ENCODE measurements at regions not wholly inside any gene's neighbourhood (a gene's known extent, or its start where the extent isn't known, plus 50 kb on each side); places are given as distances from the start of the nearest gene placed in this dataset.
"Not testable (repeated sequence)": the region's sequence is repeated elsewhere in the genome, so short reads cannot be mapped to it uniquely, and the experiment has no call there.

DNA sequence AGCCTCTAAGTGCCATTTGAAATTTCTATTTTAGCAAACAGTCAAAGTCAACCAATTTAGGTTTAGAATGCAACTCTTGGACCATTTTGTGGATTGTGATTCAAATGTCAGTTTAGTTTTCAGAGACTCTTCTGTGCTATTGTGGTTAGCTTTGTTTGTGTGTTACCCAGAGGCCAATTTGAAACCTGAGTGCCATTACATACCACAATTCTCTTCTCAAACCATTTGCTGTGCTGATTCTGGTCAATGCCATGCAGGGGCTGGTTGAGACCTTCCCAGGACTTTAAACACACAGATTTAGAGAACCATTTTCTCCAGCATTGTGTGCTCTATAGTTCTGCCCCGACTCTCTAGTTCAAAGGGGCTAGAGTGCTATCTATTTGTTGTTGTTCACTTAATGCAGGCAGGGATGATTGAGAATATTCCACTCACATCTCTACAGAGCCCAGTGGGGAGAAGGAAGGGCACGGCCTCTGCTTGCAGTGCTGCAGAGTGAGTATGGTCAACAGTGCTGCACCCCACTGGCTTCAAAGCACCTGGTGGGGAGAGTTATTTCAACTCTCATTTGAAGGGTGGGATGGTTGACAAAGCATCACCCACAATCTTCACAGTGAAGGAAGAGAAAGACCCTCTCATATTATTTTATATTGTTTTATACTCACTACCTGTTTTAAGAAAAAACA is 738.2 kb downstream of the COL12A1 start:
- Histone ChIP-seq H3K27me3 (no peaks in the 10 kb centered on the region), H3K4me3 (no peak overlapping the region), H3K9ac (no peak overlapping the region), H3K36me3 (no peaks in the 10 kb centered on the region), H4K20me1 (no peaks in the 10 kb centered on the region), H3K4me1 (no peaks in the 10 kb centered on the region), H3K9me3 (no peaks in the 10 kb centered on the region), H3K4me2 (no peak overlapping the region), H3K27ac (no peak overlapping the region)
- TF ChIP-seq Cebpa-rat (IDR thresholded peaks at IDR 0.05) = no peak

DNA sequence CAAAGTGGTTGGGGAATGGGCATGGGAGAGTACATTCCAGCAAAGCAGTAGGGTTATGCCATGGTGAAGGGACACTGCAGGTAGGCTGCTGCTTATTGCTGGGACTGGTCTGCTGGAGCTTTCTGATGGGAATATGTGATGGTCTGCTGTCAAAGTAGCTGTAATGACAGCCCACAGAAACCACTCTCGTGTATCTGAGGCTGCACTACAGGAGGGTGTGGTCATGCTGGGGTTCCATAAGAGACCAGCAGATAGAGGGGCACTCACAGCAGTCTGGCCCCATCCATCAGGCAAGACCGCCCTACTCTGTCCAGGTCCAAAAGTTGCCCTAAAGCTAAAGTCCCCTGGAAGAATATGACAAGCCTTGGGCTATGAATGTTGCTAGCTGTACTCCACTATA is 739.3 kb downstream of the COL12A1 start:
- Histone ChIP-seq H3K4me3 (no peak overlapping the region), H3K4me1 (no peaks in the 10 kb centered on the region), H3K36me3 (no peaks in the 10 kb centered on the region), H3K4me2 (no peak overlapping the region), H3K9ac (no peak overlapping the region), H3K27ac (no peak overlapping the region), H3K9me3 (no peaks in the 10 kb centered on the region), H3K27me3 (no peaks in the 10 kb centered on the region), H4K20me1 (no peaks in the 10 kb centered on the region)
- no peak for TF ChIP-seq Cebpa-rat (IDR thresholded peaks at IDR 0.05)

- Histone ChIP-seq H3K4me2 (no peak overlapping the region), H3K9ac (no peak overlapping the region), H3K4me3 (no peak overlapping the region), H3K27me3 (no peaks in the 10 kb centered on the region), H4K20me1 (no peaks in the 10 kb centered on the region), H3K9me3 (no peaks in the 10 kb centered on the region), H3K4me1 (no peaks in the 10 kb centered on the region), H3K27ac (no peak overlapping the region), H3K36me3 (no peaks in the 10 kb centered on the region)
- no peak for TF ChIP-seq Cebpa-rat (IDR thresholded peaks at IDR 0.05)
Observed at GRCh38 chr6:74459260-74459659, 746.6 kb downstream of the COL12A1 start.

DNA sequence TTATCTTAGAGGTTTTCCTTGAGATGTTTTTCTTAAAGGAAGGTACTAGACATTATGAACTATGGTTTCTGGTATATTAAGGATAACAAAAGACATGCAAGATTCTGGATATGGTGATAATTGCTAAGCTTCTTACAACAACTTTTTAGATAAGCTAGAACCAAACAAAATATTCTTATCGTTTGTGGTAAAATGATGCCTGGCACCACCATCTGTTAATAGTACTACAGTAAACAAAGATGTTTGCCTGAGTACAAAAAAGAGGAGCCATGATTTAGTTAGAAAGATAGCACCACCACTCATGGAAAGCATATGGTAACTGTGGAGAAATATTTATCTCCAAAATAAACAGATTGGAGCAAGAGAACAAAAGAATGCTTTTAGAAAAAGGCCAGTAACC is 747.3 kb downstream of the COL12A1 start:
- Histone ChIP-seq H3K4me2 (no peak overlapping the region), H3K9me3 (no peaks in the 10 kb centered on the region), H3K4me1 (no peaks in the 10 kb centered on the region), H4K20me1 (no peaks in the 10 kb centered on the region), H3K27ac (no peak overlapping the region), H3K9ac (no peak overlapping the region), H3K4me3 (no peak overlapping the region), H3K36me3 (no peaks in the 10 kb centered on the region), H3K27me3 (no peaks in the 10 kb centered on the region)
- TF ChIP-seq Cebpa-rat (IDR thresholded peaks at IDR 0.05) = no peak

- no peaks in the 10 kb centered on the region for H3K36me3 ChIP-seq
- H3K27me3 ChIP-seq = no peaks in the 10 kb centered on the region
- no peaks in the 10 kb centered on the region for H3K4me1 ChIP-seq
- H4K20me1 ChIP-seq = no peaks in the 10 kb centered on the region
- no peak overlapping the region for H3K4me3 ChIP-seq
- no peak overlapping the region for H3K9ac ChIP-seq
- no peak for TF ChIP-seq Cebpa-rat (IDR thresholded peaks at IDR 0.05)
- H3K4me2 ChIP-seq = no peak overlapping the region
- H3K27ac ChIP-seq = no peak overlapping the region
- H3K9me3 ChIP-seq = no peaks in the 10 kb centered on the region
Observed at GRCh38 chr6:74455786-74456185, 750.1 kb downstream of the COL12A1 start.

- Histone ChIP-seq H3K4me3 (no peak overlapping the region), H3K36me3 (no peaks in the 10 kb centered on the region), H3K4me1 (no peaks in the 10 kb centered on the region), H3K9me3 (no peaks in the 10 kb centered on the region), H3K27me3 (no peaks in the 10 kb centered on the region), H3K27ac (no peak overlapping the region), H3K9ac (no peak overlapping the region), H4K20me1 (no peaks in the 10 kb centered on the region), H3K4me2 (no peak overlapping the region)
- TF ChIP-seq Cebpa-rat (IDR thresholded peaks at IDR 0.05) = no peak
Observed at GRCh38 chr6:74451953-74452352, 753.9 kb downstream of the COL12A1 start.

DNA sequence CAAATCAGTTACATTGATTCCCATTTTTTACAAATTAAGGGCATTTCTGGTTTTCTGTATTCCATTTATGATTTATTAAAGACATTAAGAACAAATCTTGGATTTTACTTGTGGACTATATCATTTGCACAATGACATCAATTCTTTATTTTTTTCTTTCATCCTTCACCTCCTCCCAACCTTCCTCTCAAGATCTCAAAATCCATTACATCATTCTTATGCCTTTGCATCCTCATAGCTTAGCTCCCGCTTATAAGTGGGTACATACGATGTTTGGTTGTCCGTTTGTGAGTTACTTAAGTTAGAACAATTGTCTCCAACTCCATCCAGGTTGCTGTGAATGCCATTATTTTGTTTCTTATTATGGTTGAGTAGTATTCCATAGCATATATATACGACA is 752.8 kb downstream of the CD109 start:
- Histone ChIP-seq H3K4me2 (no peak overlapping the region), H3K9ac (no peak overlapping the region), H3K27me3 (no peaks in the 10 kb centered on the region), H3K27ac (no peak overlapping the region), H3K9me3 (no peaks in the 10 kb centered on the region), H3K36me3 (no peaks in the 10 kb centered on the region), H4K20me1 (no peaks in the 10 kb centered on the region), H3K4me3 (no peak overlapping the region), H3K4me1 (no peaks in the 10 kb centered on the region)
- TF ChIP-seq Cebpa-rat (IDR thresholded peaks at IDR 0.05) = no peak

DNA sequence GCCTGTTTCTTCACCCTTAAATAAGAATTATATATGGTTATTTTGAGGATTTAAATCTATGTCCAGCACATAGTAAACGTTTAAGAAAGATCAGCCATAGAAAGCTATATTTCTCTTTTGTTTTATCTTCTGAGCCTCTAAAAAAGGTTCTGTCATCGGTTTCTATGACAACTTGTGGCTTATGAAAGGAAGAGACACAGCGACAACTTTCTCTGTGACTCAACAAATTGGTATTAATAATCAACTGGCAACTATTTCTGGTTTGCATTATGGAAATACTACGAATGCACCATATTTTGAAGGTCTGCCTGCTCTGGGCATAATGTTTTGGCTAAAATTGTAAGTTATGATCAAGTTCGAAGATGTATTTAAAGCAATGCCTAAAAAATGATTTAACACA is 751.0 kb downstream of the CD109 start:
- Histone ChIP-seq H3K9ac (no peak overlapping the region), H3K4me2 (no peak overlapping the region), H3K27me3 (no peaks in the 10 kb centered on the region), H3K9me3 (no peaks in the 10 kb centered on the region), H3K4me1 (no peaks in the 10 kb centered on the region), H3K36me3 (no peaks in the 10 kb centered on the region), H3K27ac (no peak overlapping the region), H4K20me1 (no peaks in the 10 kb centered on the region), H3K4me3 (no peak overlapping the region)
- no peak for TF ChIP-seq Cebpa-rat (IDR thresholded peaks at IDR 0.05)

GRCh38 chr6:74439123-74439811 is 743.3 kb downstream of the CD109 start:
- H3K36me3 ChIP-seq = no peaks in the 10 kb centered on the region
- no peaks in the 10 kb centered on the region for H3K27me3 ChIP-seq
- no peaks in the 10 kb centered on the region for H3K4me1 ChIP-seq
- no peak overlapping the region for H3K4me2 ChIP-seq
- no peak overlapping the region for H3K27ac ChIP-seq
- H4K20me1 ChIP-seq = no peaks in the 10 kb centered on the region
- TF ChIP-seq Cebpa-rat (IDR thresholded peaks at IDR 0.05) = no peak
- no peak overlapping the region for H3K4me3 ChIP-seq
- H3K9ac ChIP-seq = no peak overlapping the region
- no peaks in the 10 kb centered on the region for H3K9me3 ChIP-seq

GRCh38 chr6:74438395-74438794 is 742.4 kb downstream of the CD109 start:
- not testable (repeated sequence) for H3K36me3 ChIP-seq, H3K27me3 ChIP-seq, H4K20me1 ChIP-seq, H3K9ac ChIP-seq, H3K9me3 ChIP-seq, H3K4me3 ChIP-seq, H3K4me1 ChIP-seq, H3K27ac ChIP-seq, H3K4me2 ChIP-seq

Measured in BLaER1 (cell line).